HFFc6 (cell line): ENCODE measurements at regions not wholly inside any gene's neighbourhood (a gene's known extent, or its start where the extent isn't known, plus 50 kb on each side); places are given as distances from the start of the nearest gene placed in this dataset.

ENCODE experiments used
- DNase-seq: peaks from one replicate; pipeline ENCODE4 v3.0.0-alpha.2; 2018
- H3K27ac Mint-ChIP-seq: 2 replicates; pipeline ENCODE4 v1.8.0; 2020; ENCODE audit warnings: mild to moderate bottlenecking, mixed read lengths
- H3K27me3 Mint-ChIP-seq: 2 replicates; pipeline ENCODE4 v1.8.0; 2021; ENCODE audit warnings: mild to moderate bottlenecking, moderate library complexity, mixed read lengths; ENCODE audit not compliant: insufficient read depth
- H3K36me3 Mint-ChIP-seq: 2 replicates; pipeline ENCODE4 v1.8.0; 2021; ENCODE audit warnings: low read depth, mixed read lengths
- H3K4me1 Mint-ChIP-seq: 2 replicates; pipeline ENCODE4 v1.8.0; 2020; ENCODE audit warnings: low read depth, mixed read lengths
- H3K4me3 Mint-ChIP-seq: 2 replicates; pipeline ENCODE4 v1.8.0; 2020; ENCODE audit warnings: mild to moderate bottlenecking, moderate library complexity, mixed read lengths
- H3K9me3 Mint-ChIP-seq: 2 replicates; pipeline ENCODE4 v1.8.0; 2020; ENCODE audit warnings: mild to moderate bottlenecking, mixed read lengths
- TF ChIP-seq, protein P1 (sequence below): fragments of 200-600 bp; sonication (generic); IDR thresholded peaks from 2 replicates; pipeline ENCODE4 v1.5.0; 2021; ENCODE audit warnings: antibody characterized with exemption, mild to moderate bottlenecking

GRCh38 chr6:56334937-56335336 lies 87.6 kb upstream of the COL21A1 start:
- TF ChIP-seq, protein P1, sequence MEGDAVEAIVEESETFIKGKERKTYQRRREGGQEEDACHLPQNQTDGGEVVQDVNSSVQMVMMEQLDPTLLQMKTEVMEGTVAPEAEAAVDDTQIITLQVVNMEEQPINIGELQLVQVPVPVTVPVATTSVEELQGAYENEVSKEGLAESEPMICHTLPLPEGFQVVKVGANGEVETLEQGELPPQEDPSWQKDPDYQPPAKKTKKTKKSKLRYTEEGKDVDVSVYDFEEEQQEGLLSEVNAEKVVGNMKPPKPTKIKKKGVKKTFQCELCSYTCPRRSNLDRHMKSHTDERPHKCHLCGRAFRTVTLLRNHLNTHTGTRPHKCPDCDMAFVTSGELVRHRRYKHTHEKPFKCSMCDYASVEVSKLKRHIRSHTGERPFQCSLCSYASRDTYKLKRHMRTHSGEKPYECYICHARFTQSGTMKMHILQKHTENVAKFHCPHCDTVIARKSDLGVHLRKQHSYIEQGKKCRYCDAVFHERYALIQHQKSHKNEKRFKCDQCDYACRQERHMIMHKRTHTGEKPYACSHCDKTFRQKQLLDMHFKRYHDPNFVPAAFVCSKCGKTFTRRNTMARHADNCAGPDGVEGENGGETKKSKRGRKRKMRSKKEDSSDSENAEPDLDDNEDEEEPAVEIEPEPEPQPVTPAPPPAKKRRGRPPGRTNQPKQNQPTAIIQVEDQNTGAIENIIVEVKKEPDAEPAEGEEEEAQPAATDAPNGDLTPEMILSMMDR, result no peak
- no peaks in the 10 kb centered on the region for H3K36me3 Mint-ChIP-seq
- H3K27ac Mint-ChIP-seq, result peak overlapping the region; percentile 99
- peak overlapping the region; percentile 80 for H3K4me3 Mint-ChIP-seq
- H3K27me3 Mint-ChIP-seq, result no peaks in the 10 kb centered on the region; the same call in 1 of the 2 replicates
- peaks cover 51% of the 10 kb centered on the region for H3K4me1 Mint-ChIP-seq
- peak; percentile 83 for DNase-seq
- H3K9me3 Mint-ChIP-seq, result no peaks in the 10 kb centered on the region

GRCh38 chr6:56329271-56330050 lies 82.1 kb upstream of the COL21A1 start:
- Mint-ChIP-seq H3K9me3 (no peaks in the 10 kb centered on the region), H3K4me3 (peak overlapping the region; percentile 12; the same call in 1 of the 2 replicates), H3K36me3 (no peaks in the 10 kb centered on the region), H3K27ac (peak overlapping the region; percentile 24), H3K27me3 (no peaks in the 10 kb centered on the region), H3K4me1 (peaks cover 28% of the 10 kb centered on the region)
- TF ChIP-seq, protein P1, result no peak
- DNase-seq, result peak; percentile 35

- Mint-ChIP-seq H3K36me3 (no peaks in the 10 kb centered on the region), H3K4me1 (peaks cover 22% of the 10 kb centered on the region), H3K4me3 (no peak overlapping the region), H3K27ac (no peak overlapping the region), H3K27me3 (no peaks in the 10 kb centered on the region), H3K9me3 (no peaks in the 10 kb centered on the region)
- no peak for DNase-seq
- TF ChIP-seq, protein P1, result no peak
Observed at GRCh38 chr6:56328728-56329090, 81.3 kb upstream of the COL21A1 start.

DNA sequence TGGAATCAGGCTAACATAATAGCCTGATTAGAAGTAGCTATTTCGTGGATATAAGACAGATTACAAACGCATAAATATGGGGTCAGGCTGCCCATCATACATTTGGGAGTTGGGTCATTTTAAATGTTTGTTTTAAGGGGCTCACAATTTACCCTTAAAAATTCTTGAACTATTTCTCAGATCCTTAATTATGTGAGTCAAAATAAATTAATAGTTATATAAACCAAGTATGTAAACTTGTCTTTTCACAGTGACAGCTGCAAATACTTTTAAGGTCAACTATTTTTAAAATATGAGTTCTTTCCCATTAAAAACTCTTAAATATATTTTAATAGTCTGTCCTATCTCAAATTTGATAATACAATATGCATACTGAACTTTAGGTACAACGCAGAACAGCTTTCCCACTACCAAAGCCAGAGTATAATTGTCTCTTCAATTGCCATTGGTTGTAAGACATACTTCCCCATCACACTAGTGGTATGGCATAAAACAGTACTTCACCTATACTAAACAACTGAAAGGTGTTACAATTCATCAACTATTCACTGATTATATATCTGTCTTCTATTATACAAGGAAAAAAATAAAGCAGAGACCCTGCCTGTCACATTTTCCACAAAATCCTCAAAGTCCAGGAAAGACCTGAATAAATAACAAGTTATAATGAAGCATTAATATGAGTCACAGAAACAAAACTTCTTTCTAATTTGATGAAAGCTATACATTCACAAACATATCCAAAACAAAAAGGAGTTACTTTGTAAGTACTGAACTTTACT lies 80.8 kb upstream of the COL21A1 start:
- DNase-seq, result no peak
- Mint-ChIP-seq H3K27ac (no peak overlapping the region), H3K36me3 (no peaks in the 10 kb centered on the region), H3K9me3 (no peaks in the 10 kb centered on the region), H3K4me1 (peaks cover 20% of the 10 kb centered on the region), H3K27me3 (no peaks in the 10 kb centered on the region), H3K4me3 (no peak overlapping the region)
- TF ChIP-seq, protein P1, result no peak

GRCh38 chr6:56324396-56324795 lies 77.0 kb upstream of the COL21A1 start:
- TF ChIP-seq, protein P1, result no peak
- no peaks in the 10 kb centered on the region for H3K9me3 Mint-ChIP-seq
- no peaks in the 10 kb centered on the region for H3K27me3 Mint-ChIP-seq
- H3K4me1 Mint-ChIP-seq, result peaks cover 13% of the 10 kb centered on the region
- DNase-seq, result no peak
- no peak overlapping the region for H3K27ac Mint-ChIP-seq
- no peaks in the 10 kb centered on the region for H3K36me3 Mint-ChIP-seq
- H3K4me3 Mint-ChIP-seq, result no peak overlapping the region
